ENCODE measurements at regions not wholly inside any gene's neighbourhood (a gene's known extent, or its start where the extent isn't known, plus 50 kb on each side); places are given as distances from the start of the nearest gene placed in this dataset.

DNA sequence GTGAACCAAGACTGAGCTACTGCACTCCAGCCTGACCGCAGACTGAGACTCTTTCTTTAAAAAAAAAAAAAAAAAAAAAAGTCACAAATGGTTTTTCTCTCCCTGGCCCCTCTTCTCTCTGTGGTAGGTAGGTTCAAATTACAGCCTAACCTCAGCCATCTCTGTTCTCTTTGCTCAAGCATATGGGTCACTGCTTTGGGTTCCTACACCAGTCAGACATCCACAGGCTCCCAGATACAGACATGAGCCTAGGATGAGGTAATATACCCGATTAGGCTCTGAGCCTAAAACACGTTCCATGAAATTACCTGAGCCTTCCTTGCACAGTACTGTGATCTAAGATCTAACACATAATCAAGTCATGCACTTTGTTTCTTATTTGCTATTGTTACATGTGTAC lies 90.5 kb upstream of the JAK1 start:
- CTCF ChIA-PET: no interaction called here
- POLR2A ChIA-PET: no interaction called here

DNA sequence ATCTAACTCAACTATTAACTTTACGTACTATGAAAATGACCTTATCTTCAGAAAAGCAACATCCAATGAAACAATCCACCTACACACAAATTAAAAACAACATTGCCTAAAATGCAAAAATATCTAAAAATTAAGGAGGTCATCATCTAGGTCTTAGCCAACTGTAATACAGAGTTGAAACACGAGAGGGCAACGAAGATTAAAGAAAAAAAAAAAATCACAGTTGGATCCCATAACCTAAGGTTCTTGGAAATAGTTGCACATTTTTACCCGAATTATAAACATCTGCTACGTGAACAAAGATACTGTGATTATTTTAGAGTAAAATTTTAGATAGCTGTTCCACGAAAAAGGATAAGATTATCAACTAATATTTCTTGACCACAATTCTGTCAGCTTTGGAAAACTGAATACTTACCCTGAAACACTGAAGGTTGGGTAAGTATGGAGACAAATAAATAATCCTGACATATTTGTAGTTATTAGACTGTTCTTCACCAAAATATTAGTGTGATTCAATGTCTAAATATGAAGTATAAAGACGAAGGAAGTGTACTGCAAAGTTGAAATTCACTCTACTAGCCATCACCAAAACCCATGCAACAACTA lies 88.0 kb upstream of the AK4 start:
- ChIA-PET CTCF (interaction anchor here (0.6 kb wide), 1 partner anchor 12 kb away, joined by 3 read pairs; no protein-coding TSS in a partner anchor), POLR2A (no interaction called here)

DNA sequence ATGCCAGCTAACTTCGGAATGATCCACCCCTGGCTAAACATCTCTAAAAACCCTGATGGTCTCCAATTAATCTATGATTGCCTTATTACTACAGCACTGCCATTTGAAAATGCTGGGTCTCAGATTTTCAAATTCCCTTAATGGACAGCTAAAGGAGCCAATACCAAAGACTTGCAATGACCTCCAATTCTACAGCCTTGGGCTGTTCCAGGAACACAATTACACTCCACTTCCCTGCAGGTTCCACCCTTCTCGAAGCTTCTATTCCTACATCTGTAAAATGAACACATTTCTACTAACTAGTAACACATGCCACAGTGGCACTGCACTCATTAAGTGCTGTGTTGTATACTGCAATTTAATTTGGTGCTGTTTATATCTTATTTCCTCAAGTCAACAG lies 85.7 kb upstream of the AK4 start:
- POLR2A ChIA-PET: no interaction called here
- CTCF ChIA-PET: interaction anchor here (1.0 to 2.2 kb wide), 3 partner anchors 13 to 625 kb away, joined by 3 to 4 read pairs (median 3); no protein-coding TSS in a partner anchor

DNA sequence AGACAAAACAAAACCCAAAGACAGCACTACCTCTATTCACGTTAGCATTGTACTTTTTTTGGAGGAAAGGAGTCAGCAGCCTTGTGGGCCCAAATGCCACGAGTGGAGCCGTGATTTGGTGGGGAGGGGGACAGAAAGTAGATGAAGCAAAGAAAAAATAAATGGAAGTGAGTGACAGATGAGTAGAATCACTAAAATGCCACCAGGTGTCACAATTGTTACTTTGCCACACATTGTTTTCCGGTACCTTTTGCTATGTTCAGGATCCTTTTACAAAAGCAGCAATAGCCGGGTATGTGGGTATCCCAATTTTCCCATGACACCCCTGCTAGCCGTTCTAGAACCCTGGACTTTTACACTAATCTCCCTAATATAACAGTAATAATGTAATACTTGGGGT lies 85.0 kb upstream of the AK4 start:
- POLR2A ChIA-PET: no interaction called here
- CTCF ChIA-PET: interaction anchor here (0.6 to 2.2 kb wide), 3 partner anchors 238 to 624 kb away, joined by 3 to 4 read pairs (median 3); no protein-coding TSS in a partner anchor

- ChIA-PET POLR2A (interaction anchor here (1.4 kb wide), 1 partner anchor 99 kb away, joined by 5 read pairs; the partner anchor contains the start of gene JAK1), CTCF (interaction anchor here (0.6 to 3.2 kb wide), 2 partner anchors 10 to 21 kb away, joined by 3 to 15 read pairs; no protein-coding TSS in a partner anchor)
Observed at GRCh38 chr1:65064981-65065380, 83.0 kb upstream of the AK4 start.

DNA sequence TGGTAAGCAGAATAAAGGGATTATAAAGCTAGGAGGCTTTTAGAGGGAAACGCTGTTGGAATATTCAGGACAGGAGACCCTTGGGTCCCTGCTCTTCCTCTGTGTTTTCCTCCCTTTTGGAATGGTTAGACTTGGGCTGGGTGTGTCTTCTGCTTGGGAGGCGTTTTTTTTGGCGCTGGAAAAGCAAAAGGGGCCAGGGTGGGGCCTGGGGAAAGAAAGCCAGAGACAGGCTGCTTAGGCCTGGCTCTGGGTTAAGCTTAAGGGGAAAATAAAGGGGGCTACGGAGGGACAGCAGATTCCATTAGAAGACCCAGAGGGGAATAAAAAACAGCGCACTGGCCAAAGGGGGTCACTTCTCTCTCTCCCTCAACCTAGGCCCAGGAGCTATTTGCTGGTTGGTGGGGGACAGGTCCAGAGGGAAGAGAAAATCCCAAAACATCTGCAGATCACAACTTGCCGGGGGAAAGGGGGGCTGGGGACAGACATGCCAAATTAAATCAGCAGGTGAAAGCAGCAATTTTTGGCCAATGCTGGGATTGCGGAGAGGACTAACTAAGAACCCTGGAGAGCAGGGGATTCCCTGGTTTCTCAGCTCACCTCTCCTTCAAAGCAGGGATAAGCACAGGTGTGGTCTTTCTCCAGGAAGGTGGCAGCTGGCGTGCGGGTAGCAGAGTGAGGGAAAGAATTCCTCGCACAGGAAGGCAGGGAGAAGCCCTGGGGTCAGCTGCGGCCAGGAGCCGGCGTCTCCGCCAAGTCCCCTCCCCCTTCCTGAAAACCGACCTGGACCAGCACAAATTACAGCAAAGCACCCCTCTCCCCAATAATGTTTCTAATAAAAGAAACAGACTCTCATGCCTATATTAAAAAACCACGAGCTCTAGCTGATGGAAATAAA lies 82.2 kb upstream of the AK4 start:
- ChIA-PET POLR2A (interaction anchor here (0.8 to 1.0 kb wide), 3 partner anchors 15 to 100 kb away, joined by 3 to 4 read pairs (median 4); partner anchors contain the start of gene AK4), CTCF (interaction anchor here (0.6 to 3.2 kb wide), 2 partner anchors 9 to 21 kb away, joined by 3 to 15 read pairs; no protein-coding TSS in a partner anchor)

DNA sequence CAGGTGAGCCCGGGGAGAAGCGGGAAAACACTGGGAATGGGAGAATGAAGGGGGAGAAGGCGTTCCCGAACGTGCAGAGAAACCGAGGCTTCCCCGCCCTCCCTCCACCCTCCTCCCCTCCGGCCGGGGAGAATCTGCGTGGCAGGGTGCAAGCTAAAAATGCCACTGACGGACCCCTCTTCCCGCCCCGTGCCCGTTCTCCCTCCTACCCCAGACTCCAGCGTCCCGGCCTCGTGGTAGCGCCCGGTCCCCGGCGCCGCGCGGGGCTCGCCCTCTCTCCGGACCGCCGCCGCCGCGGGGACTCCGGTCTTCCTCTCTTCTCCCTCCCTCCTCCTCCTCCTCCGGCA lies 81.6 kb upstream of the AK4 start:
- ChIA-PET POLR2A (interaction anchor here (0.8 to 1.0 kb wide), 3 partner anchors 16 to 101 kb away, joined by 3 to 4 read pairs (median 4); partner anchors contain the start of gene AK4), CTCF (interaction anchor here (3.2 kb wide), 1 partner anchor 9 kb away, joined by 15 read pairs; no protein-coding TSS in a partner anchor)

GRCh38 chr1:65066766-65067490 lies 81.1 kb upstream of the AK4 start:
- CTCF ChIA-PET: interaction anchor here (3.2 kb wide), 1 partner anchor 8 kb away, joined by 15 read pairs; no protein-coding TSS in a partner anchor
- POLR2A ChIA-PET: interaction anchor here (1.0 kb wide), 1 partner anchor 81 kb away, joined by 4 read pairs; the partner anchor contains the start of gene AK4

GRCh38 chr1:65067491-65068201 lies 80.4 kb upstream of the AK4 start:
- POLR2A ChIA-PET: no interaction called here
- CTCF ChIA-PET: no interaction called here

GRCh38 chr1:65068202-65069010 lies 79.6 kb upstream of the AK4 start:
- ChIA-PET POLR2A (no interaction called here), CTCF (no interaction called here)

DNA sequence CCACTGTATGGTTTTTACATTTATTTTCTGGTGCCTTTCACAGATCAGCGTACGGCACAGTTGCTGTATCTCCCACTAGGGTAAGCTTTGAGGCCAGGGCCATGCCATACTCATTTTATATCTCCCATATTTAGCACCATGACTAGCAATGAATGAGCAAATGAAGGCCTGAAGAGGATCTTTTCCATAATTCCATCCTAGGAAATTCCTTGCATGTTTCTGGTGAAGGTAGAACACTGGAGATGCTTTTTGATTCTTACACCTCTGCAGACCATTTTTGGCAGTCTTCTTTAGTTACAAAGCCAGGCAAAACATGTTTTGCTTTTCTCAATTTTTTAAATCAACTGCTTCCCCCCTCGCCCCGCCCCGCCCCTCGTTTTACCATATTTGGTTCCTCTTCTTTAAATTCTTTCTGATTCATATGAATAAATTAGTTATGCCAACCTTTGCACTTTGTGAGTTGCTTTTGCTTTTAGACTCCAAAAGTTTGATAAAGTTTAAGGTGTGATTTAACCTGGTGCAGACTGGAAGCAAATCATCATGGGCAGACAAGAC lies 78.9 kb upstream of the AK4 start:
- ChIA-PET POLR2A (no interaction called here), CTCF (no interaction called here)

DNA sequence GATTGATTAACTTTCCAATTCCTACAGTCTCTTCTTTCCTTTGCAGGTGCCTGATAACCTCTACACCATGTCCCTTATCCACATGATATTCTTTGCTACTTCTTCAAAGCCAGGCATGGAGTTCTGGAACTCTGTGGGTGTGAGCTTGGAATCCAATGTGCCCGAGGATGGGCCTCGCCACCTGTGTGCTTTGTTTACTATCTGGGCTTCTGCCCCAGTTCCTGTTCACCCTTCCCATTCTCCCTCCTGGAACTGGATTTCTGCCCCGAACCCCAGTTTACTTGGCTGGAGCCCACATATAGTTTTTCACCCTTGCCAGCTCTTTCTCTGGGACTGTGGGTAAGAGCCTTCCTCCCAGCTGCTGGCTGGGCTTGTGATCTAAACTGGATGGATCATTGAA lies 75.2 kb upstream of the AK4 start:
- CTCF ChIA-PET: interaction anchor here (1.0 kb wide), 1 partner anchor 13 kb away, joined by 3 read pairs; no protein-coding TSS in a partner anchor
- POLR2A ChIA-PET: no interaction called here

DNA sequence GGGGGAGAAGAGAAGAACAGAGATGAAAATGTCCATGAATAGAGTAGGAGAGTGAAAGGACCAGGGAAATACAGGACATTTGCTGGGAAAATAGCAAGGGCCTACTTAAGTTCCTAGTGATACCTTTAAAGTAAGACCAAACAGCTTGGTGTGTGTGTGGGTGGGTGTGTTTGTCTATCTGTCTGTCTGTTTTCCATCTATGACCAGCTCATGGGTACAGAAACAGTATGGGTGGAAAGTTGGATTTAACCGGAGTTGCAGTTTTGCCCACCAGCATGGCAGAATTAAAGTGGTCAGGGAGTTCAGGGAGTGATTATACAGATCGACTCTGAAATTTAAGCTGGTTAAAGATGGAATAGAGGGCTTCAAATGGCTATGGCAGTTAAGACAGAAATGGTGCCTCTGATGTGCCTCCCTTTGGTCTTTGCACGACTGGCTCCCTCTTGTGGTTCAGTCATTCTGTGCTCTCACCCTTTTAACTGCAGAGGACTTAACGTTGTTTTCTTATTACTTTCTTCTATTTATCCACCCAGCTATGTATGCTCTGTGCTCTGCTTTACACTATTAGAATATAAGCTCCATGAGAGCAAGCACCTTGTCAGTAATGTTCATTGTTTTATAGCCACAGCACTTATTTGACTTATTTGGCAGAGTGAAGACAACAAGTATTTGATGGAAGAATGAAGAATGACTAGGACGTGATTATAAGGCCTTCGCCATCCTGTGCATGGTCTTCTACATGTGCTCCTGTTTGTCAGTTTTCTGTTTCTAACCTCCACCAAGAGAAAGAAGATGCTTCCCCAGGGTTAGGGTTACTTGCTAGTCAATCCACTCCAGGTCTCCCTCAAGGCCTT lies 72.7 kb upstream of the AK4 start:
- CTCF ChIA-PET: interaction anchor here (0.6 to 1.9 kb wide), 8 partner anchors 10 to 1061 kb away, joined by 3 to 15 read pairs (median 4); no protein-coding TSS in a partner anchor
- POLR2A ChIA-PET: interaction anchor here (0.5 kb wide), 1 partner anchor 12 kb away, joined by 3 read pairs; no protein-coding TSS in a partner anchor

GRCh38 chr1:65077369-65077768 lies 70.6 kb upstream of the AK4 start:
- POLR2A ChIA-PET: no interaction called here
- CTCF ChIA-PET: interaction anchor here (0.6 kb wide), 1 partner anchor 24 kb away, joined by 4 read pairs; no protein-coding TSS in a partner anchor

GRCh38 chr1:65079941-65080340 lies 68.1 kb upstream of the AK4 start:
- POLR2A ChIA-PET: no interaction called here
- CTCF ChIA-PET: no interaction called here

GRCh38 chr1:65082346-65083040 lies 65.5 kb upstream of the AK4 start:
- POLR2A ChIA-PET: no interaction called here
- CTCF ChIA-PET: no interaction called here

All from activated CD8-positive, alpha-beta memory T cell treated with anti-CD3 and anti-CD28 coated beads for 36 hours (primary cell).